Erythroblast (primary cell): ENCODE measurements at regions not wholly inside any gene's neighbourhood (a gene's known extent, or its start where the extent isn't known, plus 50 kb on each side); places are given as distances from the start of the nearest gene placed in this dataset.
A peak's percentile ranks its signal among the peaks of the same experiment; 100 is the strongest.
"Not testable (repeated sequence)": the region's sequence is repeated elsewhere in the genome, so short reads cannot be mapped to it uniquely, and the experiment has no call there.

ENCODE experiments used
- DNase-seq, 2 experiments: peaks; one replicate each; lab custom pipeline; 2025; lab: John Stamatoyannopoulos, UW
- GATA1 ChIP-seq: IDR thresholded peaks from 2 replicates; pipeline ENCODE4 v1.6.1; 2011; ENCODE audit warnings: low read depth, mild to moderate bottlenecking, control low read depth, low read length, moderate library complexity
- POLR2A ChIP-seq: IDR thresholded peaks from 2 replicates; pipeline ENCODE4 v1.6.1; 2011; ENCODE audit warnings: mild to moderate bottlenecking, low read length

DNA sequence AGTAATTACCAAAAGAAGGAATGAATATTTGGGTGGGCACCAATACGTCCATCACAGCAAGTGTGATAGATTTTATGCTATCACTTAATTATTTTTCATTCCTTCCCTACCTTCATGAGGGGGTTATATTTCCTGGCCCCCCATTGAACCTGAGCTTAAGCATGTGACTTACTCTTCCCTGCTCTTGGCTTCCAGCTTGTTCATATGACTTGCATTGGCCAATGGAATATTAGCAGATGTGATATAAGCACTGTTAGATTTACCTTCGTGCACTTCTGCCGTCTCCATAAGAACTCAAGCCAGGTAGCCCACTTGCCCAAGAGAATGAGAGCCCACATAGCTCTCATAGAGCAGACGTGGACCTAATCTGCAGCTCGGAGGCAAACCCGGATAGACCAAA lies 99.1 kb upstream of the SMARCA2 start:
- TF ChIP-seq POLR2A (no peak), GATA1 (no peak)
- DNase-seq, result no peak

DNA sequence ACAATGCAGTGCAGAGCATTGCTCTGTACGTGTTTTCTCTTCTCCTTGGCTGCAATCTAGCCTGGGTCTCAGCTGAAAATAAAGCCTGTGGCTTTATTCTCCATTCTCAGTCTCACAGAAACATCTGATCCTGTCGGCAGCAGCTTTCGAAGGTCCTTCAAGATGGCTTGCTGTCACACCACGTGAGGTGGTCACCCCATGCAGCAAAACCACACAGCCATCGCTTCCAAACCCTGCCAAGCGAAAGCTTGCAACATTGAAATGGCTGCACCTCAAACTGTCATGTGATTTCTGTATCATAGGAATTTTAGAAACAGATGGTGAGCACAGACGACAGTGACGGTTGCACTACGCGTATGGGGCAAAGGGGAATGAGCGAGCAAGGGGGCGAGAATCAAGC lies 98.5 kb upstream of the SMARCA2 start:
- DNase-seq, result no peak
- no peak for TF ChIP-seq POLR2A
- TF ChIP-seq GATA1, result no peak

DNA sequence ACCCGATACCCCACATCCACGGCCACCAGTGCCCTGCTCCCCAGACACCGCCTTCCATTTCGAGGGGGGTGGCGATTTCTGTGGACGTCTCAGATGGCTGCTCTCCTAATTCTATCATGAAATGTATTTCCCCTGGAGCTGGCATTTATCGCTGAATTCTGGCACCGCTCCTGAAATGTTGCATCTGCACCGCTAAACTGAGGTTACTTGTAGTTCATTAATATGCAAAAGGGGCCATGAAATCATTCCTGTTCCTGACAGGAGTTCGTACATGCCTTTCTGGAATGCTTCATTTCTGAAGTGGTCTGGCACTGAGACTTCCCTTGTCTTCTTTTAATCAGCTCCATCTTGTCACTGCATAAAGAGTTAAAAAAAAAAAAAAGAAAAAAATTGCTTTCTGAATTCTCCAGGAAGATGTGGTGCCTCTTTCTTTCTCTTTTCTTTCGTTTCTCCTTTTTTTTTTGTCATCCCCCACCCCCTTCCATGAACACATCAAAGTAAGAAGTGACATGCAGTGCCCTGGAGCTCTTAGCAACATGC lies 97.7 kb upstream of the SMARCA2 start:
- no peak for TF ChIP-seq GATA1
- TF ChIP-seq POLR2A, result no peak

DNA sequence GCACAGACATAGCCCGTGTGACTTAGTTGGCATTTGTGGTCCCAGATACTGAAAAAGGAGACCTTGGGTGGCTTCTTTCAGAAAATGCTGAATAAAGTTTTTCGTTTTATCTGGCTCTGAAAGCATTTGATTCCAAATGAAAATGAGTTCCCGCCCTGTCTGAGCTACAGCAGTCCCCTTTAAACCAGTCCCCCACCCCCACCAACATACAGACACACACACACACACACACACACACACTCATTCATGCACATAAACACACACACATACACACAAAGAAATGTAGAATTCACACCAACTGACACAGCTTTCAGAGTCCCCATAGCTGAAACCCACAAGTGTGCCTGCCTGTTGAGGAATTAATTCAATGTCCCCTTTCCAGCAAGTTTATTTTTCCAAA lies 97.0 kb upstream of the SMARCA2 start:
- no peak for DNase-seq
- TF ChIP-seq POLR2A (no peak), GATA1 (no peak)

More for the DNA sequence above, 97.7 kb upstream of the SMARCA2 start:
- DNase-seq, result no peak

DNA sequence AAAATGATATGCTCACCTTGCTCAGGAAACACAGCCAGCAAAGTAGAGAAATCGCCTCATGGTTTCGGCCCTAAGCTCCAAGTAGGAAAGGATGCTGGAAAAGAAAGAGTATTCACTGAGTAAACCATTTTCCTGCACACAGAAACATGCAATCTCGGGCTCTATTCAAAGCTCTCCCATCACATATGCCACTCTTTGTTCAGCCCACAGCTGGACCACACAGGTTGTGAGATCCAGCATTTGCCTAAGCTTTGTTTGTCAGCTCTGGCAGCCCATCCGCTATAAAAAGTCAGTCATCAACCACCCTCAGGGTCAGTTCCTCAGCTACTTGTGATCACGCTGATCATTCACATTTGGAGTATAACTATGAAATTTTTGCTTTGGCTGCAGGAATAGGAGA lies 96.5 kb upstream of the SMARCA2 start:
- no peak for TF ChIP-seq POLR2A
- DNase-seq, result no peak

DNA sequence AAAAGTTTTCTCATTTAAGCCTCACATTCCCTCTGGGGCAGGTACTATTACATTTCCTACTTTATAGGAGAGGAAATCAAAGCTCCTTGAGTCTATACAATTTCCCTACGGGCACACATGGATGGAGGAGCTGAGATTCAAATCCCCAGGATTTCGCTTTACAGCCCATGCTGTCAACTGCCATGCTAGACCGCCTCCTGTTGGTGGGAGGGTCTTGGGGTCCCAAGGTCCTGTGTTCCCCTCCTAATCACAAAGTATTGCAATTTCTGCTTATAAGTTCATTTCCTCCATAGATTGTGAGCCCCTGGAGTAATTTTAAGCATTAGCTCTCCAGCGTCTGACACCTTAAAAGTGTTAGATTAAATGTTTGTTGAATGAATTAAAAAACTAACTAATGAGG lies 95.9 kb upstream of the SMARCA2 start:
- TF ChIP-seq POLR2A (no peak), GATA1 (no peak)
- no peak for DNase-seq

DNA sequence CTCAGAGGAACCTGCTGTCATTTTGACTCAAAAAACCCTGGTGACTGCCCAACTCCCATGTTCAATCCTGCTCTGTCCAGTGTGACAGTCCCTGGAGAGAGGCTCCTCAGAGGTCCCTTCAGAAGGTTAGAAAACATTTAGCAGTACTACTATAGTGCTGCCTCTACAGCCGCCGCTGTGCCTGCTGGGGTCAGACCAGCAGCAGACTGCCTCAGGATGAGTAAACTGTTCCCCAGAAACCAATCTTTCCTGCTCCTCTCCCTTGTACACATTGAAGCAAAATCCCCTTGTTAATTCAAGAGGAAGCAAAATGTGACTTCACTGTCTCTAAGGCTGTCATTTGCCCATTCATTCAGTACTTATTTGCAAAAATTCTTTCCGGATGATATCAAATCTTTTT lies 94.8 kb upstream of the SMARCA2 start:
- no peak for DNase-seq
- TF ChIP-seq POLR2A, result no peak
- no peak for TF ChIP-seq GATA1

DNA sequence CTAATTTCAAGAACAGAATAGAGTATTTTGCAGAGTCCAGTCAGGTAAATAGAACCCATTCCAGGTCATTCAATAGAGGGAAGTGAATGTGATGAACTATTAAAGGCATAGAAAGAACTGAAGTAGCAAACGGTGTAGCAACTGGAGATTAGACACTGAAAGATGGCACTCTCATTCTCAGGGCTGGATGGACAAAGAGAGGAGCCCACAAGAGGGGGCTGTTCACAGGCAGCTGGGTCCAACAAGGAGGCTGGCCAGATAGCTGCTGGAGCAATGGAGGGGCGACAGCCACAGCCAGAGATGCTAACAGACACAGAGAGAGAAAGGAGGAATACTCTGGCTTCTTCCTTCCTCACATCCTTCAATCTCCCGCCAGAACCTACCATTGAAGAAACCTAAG lies 93.1 kb upstream of the SMARCA2 start:
- DNase-seq, result no peak
- TF ChIP-seq GATA1 (no peak), POLR2A (no peak)

DNA sequence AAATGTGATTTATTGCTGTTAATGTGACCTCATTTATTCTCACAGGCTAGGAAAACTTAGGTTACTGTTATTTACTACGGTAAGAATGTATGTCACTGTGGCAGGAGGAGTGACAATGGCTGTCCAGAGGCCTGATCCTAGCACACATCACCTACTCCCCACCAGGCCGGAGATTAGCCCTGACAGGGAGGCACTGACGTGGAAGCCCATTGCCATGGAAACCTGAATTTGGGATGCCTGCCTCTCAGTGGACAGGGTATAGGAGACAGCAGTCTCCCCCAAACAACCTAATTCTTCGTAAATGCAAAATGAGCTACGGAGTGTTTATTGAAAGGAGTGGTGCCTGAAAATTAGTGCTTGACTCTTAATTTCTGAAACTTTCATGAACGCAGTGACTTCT lies 87.6 kb upstream of the SMARCA2 start:
- no peak for DNase-seq
- TF ChIP-seq POLR2A (no peak), GATA1 (no peak)

DNA sequence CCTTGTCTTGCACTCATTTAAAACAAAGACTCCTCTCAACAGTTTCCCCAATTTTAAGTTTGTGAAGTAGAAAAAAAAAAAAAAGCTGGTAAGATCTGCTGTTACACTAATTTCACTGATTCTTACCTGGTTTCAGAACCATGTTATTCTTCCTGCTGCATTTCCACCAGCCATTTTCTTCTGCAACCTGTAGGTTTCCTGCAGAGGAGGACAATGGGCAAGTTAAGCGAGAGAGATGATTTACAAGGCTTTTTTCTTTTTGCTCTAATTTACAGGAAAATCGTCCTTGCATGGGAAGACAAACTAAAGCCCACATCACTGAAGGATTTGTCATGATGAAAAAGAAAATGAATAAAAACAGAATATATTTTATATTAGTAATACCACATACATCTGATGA lies 86.0 kb upstream of the SMARCA2 start:
- TF ChIP-seq GATA1 (no peak), POLR2A (no peak)
- no peak for DNase-seq

DNA sequence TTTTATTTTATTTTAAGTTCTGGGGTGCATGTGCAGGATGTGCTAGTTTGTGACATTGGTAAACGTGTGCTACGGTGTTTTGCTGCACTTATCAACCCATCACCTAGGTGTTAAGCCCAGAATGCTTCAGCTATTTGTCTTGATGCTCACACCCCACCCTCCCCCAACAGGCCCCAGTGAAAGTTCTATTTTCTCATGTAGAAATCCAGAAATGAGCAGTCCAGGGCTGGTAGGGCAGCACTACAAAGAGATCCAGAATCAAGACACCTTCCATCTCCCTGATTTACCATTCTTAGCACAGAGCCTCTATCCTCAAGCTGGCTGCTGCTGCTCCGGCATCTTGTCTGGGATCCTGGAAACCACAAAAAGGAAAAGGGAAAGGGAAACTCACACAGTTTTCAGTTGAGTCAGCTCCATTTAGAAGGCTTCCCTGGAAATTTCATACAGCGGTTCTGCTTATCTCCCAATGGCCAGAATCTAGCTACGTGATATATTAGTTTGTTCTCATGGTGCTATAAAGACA lies 85.4 kb upstream of the SMARCA2 start:
- DNase-seq, result no peak

DNA sequence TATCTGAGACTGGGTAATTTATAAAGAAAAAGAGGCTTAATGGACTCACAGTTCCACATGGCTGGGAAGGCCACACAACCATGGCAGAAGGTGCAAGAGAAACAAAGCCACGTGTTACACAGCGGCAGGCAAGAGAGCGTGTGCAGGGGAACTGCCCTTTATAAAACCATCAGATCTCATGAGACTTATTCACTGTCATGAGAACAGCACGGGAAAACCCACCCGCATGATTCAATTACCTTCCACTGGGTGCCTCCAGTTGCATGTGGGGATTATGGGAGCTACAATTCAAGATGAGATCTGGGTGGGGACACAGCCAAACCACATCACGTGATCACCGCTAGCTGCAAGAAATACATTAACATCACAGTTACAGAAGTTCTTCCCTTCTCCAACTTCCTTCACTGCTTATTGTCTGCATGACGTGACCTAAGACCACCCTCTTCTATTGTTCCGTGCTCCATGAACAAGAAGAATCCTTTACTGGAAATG lies 84.9 kb upstream of the SMARCA2 start:
- not testable (repeated sequence) for DNase-seq

More for the DNA sequence above, 85.4 kb upstream of the SMARCA2 start:
- TF ChIP-seq POLR2A (no peak), GATA1 (no peak)

DNA sequence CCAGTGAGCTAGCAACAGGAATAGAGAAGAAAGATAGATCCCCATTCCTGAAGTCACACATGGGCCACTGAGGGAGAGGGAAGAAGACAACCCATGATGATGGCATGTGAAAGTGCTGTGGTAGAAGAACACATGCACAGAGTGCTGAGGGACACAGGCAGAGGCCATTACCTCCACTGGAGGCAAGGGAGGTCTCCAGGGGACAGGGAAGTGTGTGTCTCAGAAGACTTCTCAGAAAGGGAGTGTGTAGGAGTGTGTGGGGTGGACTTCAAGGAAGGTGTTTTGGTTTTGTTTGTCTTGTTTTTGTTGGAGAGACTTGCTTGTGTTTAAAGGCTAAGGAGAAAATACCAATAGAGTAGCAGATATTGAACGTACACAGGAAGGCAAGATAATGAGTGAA lies 77.0 kb upstream of the SMARCA2 start:
- TF ChIP-seq GATA1 (no peak), POLR2A (no peak)
- no peak for DNase-seq

DNA sequence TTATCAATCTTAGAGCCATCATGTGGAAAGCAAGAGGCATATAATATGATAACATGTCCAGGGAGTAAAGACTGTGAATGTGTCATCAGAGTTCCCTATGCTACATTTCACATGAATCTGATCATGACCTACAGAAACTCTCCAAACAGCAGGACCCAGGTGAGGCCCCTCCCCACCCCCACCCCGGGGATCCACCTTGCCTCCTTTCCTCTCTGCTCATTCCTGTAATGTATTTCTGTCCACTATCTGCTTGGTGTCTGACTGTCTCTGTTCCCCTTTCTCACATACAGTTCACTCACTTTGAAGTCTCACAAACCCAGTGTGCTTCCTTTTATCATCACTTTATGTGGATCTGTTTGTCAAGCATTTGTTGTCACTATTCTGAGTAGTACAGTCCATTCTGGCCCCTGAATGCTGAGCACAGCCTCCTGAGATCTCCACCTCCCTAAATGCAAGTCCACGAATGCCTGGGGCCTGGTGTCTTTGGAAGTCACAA lies 76.4 kb upstream of the SMARCA2 start:
- no peak for DNase-seq
- TF ChIP-seq GATA1 (no peak), POLR2A (no peak)

DNA sequence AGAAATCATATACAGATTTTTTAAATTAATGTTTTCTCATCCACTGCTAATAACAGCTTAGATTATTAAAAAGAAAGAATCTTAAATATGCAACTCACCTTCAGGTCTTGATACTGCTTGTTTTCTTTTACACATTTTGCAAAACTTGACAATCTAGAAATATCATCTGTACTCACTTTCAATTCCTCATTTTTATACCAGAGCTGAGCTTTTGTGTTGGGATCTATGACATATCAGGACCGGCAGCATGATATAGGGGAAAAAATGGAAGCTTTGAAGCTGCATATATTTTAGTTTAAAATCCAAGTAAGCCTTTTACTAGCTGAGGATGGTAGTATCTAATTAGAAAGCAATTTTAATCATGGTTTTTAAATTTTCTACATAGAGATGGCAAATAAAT lies 75.7 kb upstream of the SMARCA2 start:
- DNase-seq, result no peak
- TF ChIP-seq POLR2A, result no peak

DNA sequence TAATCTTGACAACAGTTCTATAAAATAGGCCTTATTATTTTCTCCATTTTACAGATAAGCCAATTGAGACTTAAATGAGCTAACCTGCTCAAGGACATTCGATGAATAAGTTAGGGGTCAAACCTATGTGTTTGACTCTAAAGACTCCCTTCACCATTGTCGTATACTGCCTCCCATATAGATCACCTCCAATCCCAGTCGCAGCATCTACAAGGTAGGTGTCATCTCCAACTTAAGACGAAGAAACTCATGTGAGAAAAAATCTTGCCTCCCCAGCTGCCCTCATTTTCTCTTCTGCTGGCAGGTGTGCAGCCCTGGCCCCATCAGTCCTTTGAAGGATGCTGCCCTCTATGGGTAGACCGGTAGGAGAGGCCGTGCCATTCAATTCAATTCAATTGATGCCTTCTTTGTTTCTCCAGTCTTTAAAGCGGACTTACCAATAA lies 75.2 kb upstream of the SMARCA2 start:
- TF ChIP-seq GATA1 (no peak), POLR2A (no peak)
- peak in 1 of 2 experiments; percentile 25 for DNase-seq
